ENCODE measurements at regions not wholly inside any gene's neighbourhood (a gene's known extent, or its start where the extent isn't known, plus 50 kb on each side); places are given as distances from the start of the nearest gene placed in this dataset.

DNA sequence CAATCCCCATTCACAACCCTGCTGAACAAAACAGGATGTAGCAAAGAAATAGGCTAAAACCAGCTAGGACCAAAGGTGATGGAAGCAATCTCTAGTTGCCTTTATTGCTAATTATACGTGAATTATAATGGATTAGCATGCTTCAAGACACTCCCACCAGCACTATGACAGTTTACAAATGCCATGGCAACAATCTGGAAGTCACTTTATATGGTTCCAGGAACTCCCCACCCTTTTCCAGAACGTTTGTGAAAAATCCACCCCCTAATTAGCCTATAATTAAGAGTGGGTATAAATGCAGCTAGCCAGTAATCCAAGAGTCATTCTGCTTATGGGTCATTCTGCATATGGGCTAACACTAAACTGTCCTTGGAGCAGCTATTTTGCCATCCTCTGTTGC, 328.7 kb downstream of the FLRT2 start:
- TF ChIP-seq FOS (IDR thresholded peaks at IDR 0.05; ENCODE audit: low read depth, low read length) (no peak), CHD1 (IDR thresholded peaks at IDR 0.05; ENCODE audit: low read depth, low read length) (no peak), SMC3 (IDR thresholded peaks at IDR 0.05; ENCODE audit: low read depth, low read length) (no peak), RCOR1 (IDR thresholded peaks at IDR 0.05; ENCODE audit: insufficient replicate concordance, low read length) (no peak), POLR2A (IDR thresholded peaks at IDR 0.05; ENCODE audit: low read depth, low read length) (no peak), MAZ (IDR thresholded peaks at IDR 0.05; ENCODE audit: borderline replicate concordance, low read depth, low read length) (no peak), CEBPB (IDR thresholded peaks at IDR 0.05; ENCODE audit: low read depth, low read length) (no peak), BHLHE40 (IDR thresholded peaks at IDR 0.05; ENCODE audit: low read depth, low read length) (no peak), RFX5 (IDR thresholded peaks at IDR 0.05; ENCODE audit: low read depth, low read length) (no peak), MAFK (IDR thresholded peaks at IDR 0.05; ENCODE audit: low read depth, low read length) (no peak), RAD21 (IDR thresholded peaks at IDR 0.05; ENCODE audit: low read length) (no peak), NFE2L2 (IDR thresholded peaks at IDR 0.05; ENCODE audit: low read depth, low read length) (no peak), MXI1 (IDR thresholded peaks at IDR 0.05; ENCODE audit: borderline replicate concordance, low read depth, low read length) (no peak)
- TF ChIP-seq, protein P1, sequence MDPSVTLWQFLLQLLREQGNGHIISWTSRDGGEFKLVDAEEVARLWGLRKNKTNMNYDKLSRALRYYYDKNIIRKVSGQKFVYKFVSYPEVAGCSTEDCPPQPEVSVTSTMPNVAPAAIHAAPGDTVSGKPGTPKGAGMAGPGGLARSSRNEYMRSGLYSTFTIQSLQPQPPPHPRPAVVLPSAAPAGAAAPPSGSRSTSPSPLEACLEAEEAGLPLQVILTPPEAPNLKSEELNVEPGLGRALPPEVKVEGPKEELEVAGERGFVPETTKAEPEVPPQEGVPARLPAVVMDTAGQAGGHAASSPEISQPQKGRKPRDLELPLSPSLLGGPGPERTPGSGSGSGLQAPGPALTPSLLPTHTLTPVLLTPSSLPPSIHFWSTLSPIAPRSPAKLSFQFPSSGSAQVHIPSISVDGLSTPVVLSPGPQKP (IDR thresholded peaks at IDR 0.05; ENCODE audit: borderline replicate concordance, low read depth, low read length), result no peak
- TF ChIP-seq, protein P2, sequence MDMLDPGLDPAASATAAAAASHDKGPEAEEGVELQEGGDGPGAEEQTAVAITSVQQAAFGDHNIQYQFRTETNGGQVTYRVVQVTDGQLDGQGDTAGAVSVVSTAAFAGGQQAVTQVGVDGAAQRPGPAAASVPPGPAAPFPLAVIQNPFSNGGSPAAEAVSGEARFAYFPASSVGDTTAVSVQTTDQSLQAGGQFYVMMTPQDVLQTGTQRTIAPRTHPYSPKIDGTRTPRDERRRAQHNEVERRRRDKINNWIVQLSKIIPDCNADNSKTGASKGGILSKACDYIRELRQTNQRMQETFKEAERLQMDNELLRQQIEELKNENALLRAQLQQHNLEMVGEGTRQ (IDR thresholded peaks at IDR 0.05; ENCODE audit: low read depth, low read length), result no peak
- TF ChIP-seq, protein P3, sequence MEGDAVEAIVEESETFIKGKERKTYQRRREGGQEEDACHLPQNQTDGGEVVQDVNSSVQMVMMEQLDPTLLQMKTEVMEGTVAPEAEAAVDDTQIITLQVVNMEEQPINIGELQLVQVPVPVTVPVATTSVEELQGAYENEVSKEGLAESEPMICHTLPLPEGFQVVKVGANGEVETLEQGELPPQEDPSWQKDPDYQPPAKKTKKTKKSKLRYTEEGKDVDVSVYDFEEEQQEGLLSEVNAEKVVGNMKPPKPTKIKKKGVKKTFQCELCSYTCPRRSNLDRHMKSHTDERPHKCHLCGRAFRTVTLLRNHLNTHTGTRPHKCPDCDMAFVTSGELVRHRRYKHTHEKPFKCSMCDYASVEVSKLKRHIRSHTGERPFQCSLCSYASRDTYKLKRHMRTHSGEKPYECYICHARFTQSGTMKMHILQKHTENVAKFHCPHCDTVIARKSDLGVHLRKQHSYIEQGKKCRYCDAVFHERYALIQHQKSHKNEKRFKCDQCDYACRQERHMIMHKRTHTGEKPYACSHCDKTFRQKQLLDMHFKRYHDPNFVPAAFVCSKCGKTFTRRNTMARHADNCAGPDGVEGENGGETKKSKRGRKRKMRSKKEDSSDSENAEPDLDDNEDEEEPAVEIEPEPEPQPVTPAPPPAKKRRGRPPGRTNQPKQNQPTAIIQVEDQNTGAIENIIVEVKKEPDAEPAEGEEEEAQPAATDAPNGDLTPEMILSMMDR (conservative IDR thresholded peaks at IDR 0.05; ENCODE audit: low read depth, low read length), result no peak
- Histone ChIP-seq H3K23ac (ENCODE audit: low read depth, low read length) (no peak overlapping the region), H3K79me1 (ENCODE audit: low read depth in 1 of 2, low read length in 2 of 2) (no peaks in the 10 kb centered on the region), H3K4me3 (ENCODE audit: insufficient read depth, low read depth, low read length) (no peak overlapping the region), H4K20me1 (ENCODE audit: insufficient read depth, low read length) (no peaks in the 10 kb centered on the region), H3K9me1 (ENCODE audit: insufficient read depth, low read length) (no peaks in the 10 kb centered on the region), H2BK120ac (ENCODE audit: low read depth, low read length) (no peak overlapping the region), H3K4me1 (ENCODE audit: control insufficient read depth, insufficient read depth, low read length) (no peaks in the 10 kb centered on the region), H3K9me3 (ENCODE audit: control insufficient read depth, insufficient read depth, low read length) (no peaks in the 10 kb centered on the region), H2AFZ (replicated peaks; ENCODE audit: low read length, poor library complexity) (no peak overlapping the region), H3K4me2 (ENCODE audit: low read depth, low read length) (no peak overlapping the region), H2AK5ac (ENCODE audit: low read depth, low read length) (no peak overlapping the region), H3K36me3 (ENCODE audit: control insufficient read depth, insufficient read depth, low read length) (no peaks in the 10 kb centered on the region), H3K18ac (ENCODE audit: low read depth, low read length) (no peak overlapping the region), H3K56ac (ENCODE audit: extremely low read depth, insufficient read depth, low read length) (no peak overlapping the region), H3K4ac (ENCODE audit: low read depth, low read length) (no peak overlapping the region), H3K14ac (replicated peaks; ENCODE audit: low read depth, low read length) (no peak overlapping the region), H4K8ac (ENCODE audit: low read depth in 2 of 2, low read length in 2 of 2) (no peak overlapping the region), H4K5ac (ENCODE audit: low read depth, low read length) (no peak overlapping the region), H2BK5ac (ENCODE audit: low read depth, low read length, poor library complexity, severe bottlenecking) (no peak overlapping the region), H3K27me3 (ENCODE audit: control insufficient read depth, insufficient read depth, low read length) (no peaks in the 10 kb centered on the region), H2BK15ac (ENCODE audit: low read depth, low read length) (no peak overlapping the region), H4K91ac (ENCODE audit: insufficient read depth, low read depth, low read length) (no peak overlapping the region), H2BK20ac (ENCODE audit: low read depth, low read length) (no peak overlapping the region), H2AK9ac (replicated peaks; ENCODE audit: low read depth, low read length, poor library complexity) (no peak overlapping the region), H3K9ac (ENCODE audit: low read depth, low read length) (no peak overlapping the region), H3K27ac (ENCODE audit: insufficient read depth, low read length) (no peak overlapping the region)
- in situ Hi-C loops (cut with MboI; ENCODE audit: low sequenced_read_pairs), result no loop called here
- no TSS peak for BruUV-seq (replicated peaks)
- WGBS, 2 experiments (ENCODE audit: extremely low coverage in 2 of 2, insufficient read length in 1 of 2), result no CpG with 5 or more reads among the region's 2 CpGs
- dilution Hi-C loops (cut with HindIII; ENCODE audit: low sequenced_read_pairs, unreplicated experiment), result no loop called here
- CTCF ChIA-PET, result no interaction called here
- POLR2A ChIA-PET (ENCODE audit: unreplicated experiment), result interaction anchor here (0.7 kb wide), 1 partner anchor 8 kb away, joined by 7 read pairs; no protein-coding TSS in a partner anchor
- ATAC-seq (ENCODE audit: low read depth) (no peak), DNase-seq (no peak)
- intact Hi-C loops (cut with micrococcal nuclease), result loop anchor here (5.0 to 10.0 kb wide), 2 partner anchors 56 to 196 kb away; no protein-coding TSS in a partner anchor

All from IMR-90 (cell line).